H1 (cell line): ENCODE measurements at regions not wholly inside any gene's neighbourhood (a gene's known extent, or its start where the extent isn't known, plus 50 kb on each side); places are given as distances from the start of the nearest gene placed in this dataset.

Experiments used
- CTCF ChIA-PET: fragments of 300-600 bp; sonication (Branson Sonifier 250); formaldehyde crosslinking; loops from one replicate; lab custom pipeline; 2021; ENCODE audit not compliant: partially characterized antibody; lab: Charles Lee
- POLR2A ChIA-PET: fragments of 300-600 bp; sonication (Branson Sonifier 250); formaldehyde crosslinking; loops from one replicate; lab custom pipeline; 2021; ENCODE audit warnings: inconsistent platforms; ENCODE audit not compliant: partially characterized antibody; lab: Charles Lee
- DNase-seq, 2 experiments: peaks; one replicate each; pipeline versions ENCODE4 v3.0.0 to v3.0.0-alpha.2; 2010 to 2022; ENCODE audit warnings: low spot score in 2 of 2, low read depth in 1 of 2, mixed read lengths in 1 of 2
- FAIRE-seq: peaks from 2 replicates; lab custom pipeline; 2011; peaks lifted over from hg19 to GRCh38; lab: Jason Lieb, UNC
- H2AFZ ChIP-seq: 2 replicates; pipeline ENCODE4 v1.8.1; 2012; ENCODE audit warnings: low read length, inconsistent platforms
- H2AK5ac ChIP-seq: 2 replicates; pipeline ENCODE4 v1.6.1; 2013; ENCODE audit warnings: low read depth, low read length
- H2BK120ac ChIP-seq: replicated peaks from 2 replicates; pipeline ENCODE3; 2013; ENCODE audit warnings: low read depth, low read length, inconsistent platforms
- H2BK12ac ChIP-seq: 2 replicates; pipeline ENCODE4 v1.6.1; 2013; ENCODE audit warnings: low read depth, low read length
- H2BK15ac ChIP-seq: 2 replicates; pipeline ENCODE4 v1.6.1; 2013; ENCODE audit warnings: low read length
- H2BK20ac ChIP-seq: 2 replicates; pipeline ENCODE4 v1.6.1; 2013; ENCODE audit warnings: low read length
- H2BK5ac ChIP-seq: 2 replicates; pipeline ENCODE4 v1.6.1; 2013; ENCODE audit warnings: low read depth, low read length
- H3K14ac ChIP-seq: 2 replicates; pipeline ENCODE4 v1.6.1; 2013; ENCODE audit warnings: inconsistent platforms; ENCODE audit not compliant: insufficient read length
- H3K18ac ChIP-seq: 2 replicates; pipeline ENCODE4 v1.6.1; 2013; ENCODE audit warnings: low read length; ENCODE audit errors: extremely low read depth
- H3K23ac ChIP-seq: 2 replicates; pipeline ENCODE4 v1.6.1; 2013; ENCODE audit warnings: inconsistent platforms; ENCODE audit not compliant: insufficient read length
- H3K23me2 ChIP-seq: 2 replicates; pipeline ENCODE4 v1.6.1; 2013; ENCODE audit warnings: low read depth, low read length
- H3K27ac ChIP-seq: 2 replicates; pipeline ENCODE4 v1.6.1; 2011; ENCODE audit warnings: low read depth, low read length, inconsistent platforms
- H3K27me3 ChIP-seq, 4 experiments: replicated peaks in 1 of 4; 1 replicate in 1 of 4; 2 replicates in 3 of 4; pipeline versions ENCODE4 v1.6.1 to v1.8.1; 2011 to 2013; ENCODE audit warnings: low read length in 3 of 4, mild to moderate bottlenecking in 3 of 4, inconsistent platforms in 2 of 4, mixed read lengths in 2 of 4, moderate library complexity in 1 of 4; ENCODE audit not compliant: control insufficient read depth in 3 of 4, insufficient read depth in 3 of 4; ENCODE audit errors: extremely low read depth in 1 of 4
- H3K36me3 ChIP-seq, 4 experiments: 2 replicates each; pipeline versions ENCODE4 v1.6.1 to v1.8.1; 2011 to 2013; ENCODE audit warnings: mild to moderate bottlenecking in 4 of 4, low read length in 3 of 4, moderate library complexity in 2 of 4, control low read depth in 1 of 4, inconsistent platforms in 1 of 4; ENCODE audit not compliant: insufficient read depth in 4 of 4, control insufficient read depth in 2 of 4
- H3K4ac ChIP-seq: replicated peaks from 2 replicates; pipeline ENCODE3; 2013; ENCODE audit warnings: low read length, low read depth, mixed read lengths, inconsistent platforms; ENCODE audit not compliant: insufficient read length
- H3K4me1 ChIP-seq, 4 experiments: replicated peaks in 1 of 4; 1 replicate in 1 of 4; 2 replicates in 3 of 4; pipeline versions ENCODE4 v1.6.1 to v1.8.1; 2011 to 2013; ENCODE audit warnings: low read length in 3 of 4, inconsistent platforms in 2 of 4, mixed read lengths in 1 of 4; ENCODE audit not compliant: insufficient read depth in 4 of 4, control insufficient read depth in 3 of 4
- H3K4me2 ChIP-seq, 2 experiments: 2 replicates each; pipeline versions ENCODE4 v1.6.1 to v1.8.1; 2011 to 2013; ENCODE audit warnings: low read depth in 2 of 2, low read length in 2 of 2, control low read depth in 1 of 2, inconsistent platforms in 1 of 2, mild to moderate bottlenecking in 1 of 2; ENCODE audit not compliant: insufficient read depth in 1 of 2
- H3K4me3 ChIP-seq, 4 experiments: fragments of 200-600, 300-600 bp in 1 of 4; sonication (generic), shearing (Covaris generic), sonication (Bioruptor Twin) in 1 of 4; 2 replicates each; pipeline versions ENCODE4 v1.5.1 to v1.8.1; 2011 to 2016; ENCODE audit warnings: low read length in 4 of 4, low read depth in 3 of 4, control low read depth in 2 of 4, inconsistent platforms in 2 of 4, mild to moderate bottlenecking in 2 of 4, mixed read lengths in 1 of 4, moderate library complexity in 1 of 4; ENCODE audit not compliant: insufficient read depth in 2 of 4; ENCODE audit errors: extremely low read depth in 1 of 4
- H3K56ac ChIP-seq: replicated peaks from 2 replicates; pipeline ENCODE3; 2013; ENCODE audit warnings: low read depth, mild to moderate bottlenecking, mixed read lengths, low read length, inconsistent platforms; ENCODE audit not compliant: insufficient read length
- H3K79me1 ChIP-seq: 2 replicates; pipeline ENCODE4 v1.6.1; 2013; ENCODE audit warnings: low read depth, low read length, control low read depth
- H3K79me2 ChIP-seq, 2 experiments: 2 replicates each; pipeline versions ENCODE4 v1.6.1 to v1.8.1; 2012 to 2013; ENCODE audit warnings: low read length in 2 of 2, mild to moderate bottlenecking in 2 of 2, inconsistent platforms in 1 of 2; ENCODE audit not compliant: insufficient read depth in 2 of 2, control insufficient read depth in 1 of 2
- H3K9ac ChIP-seq, 4 experiments: replicated peaks in 1 of 4; 1 replicate in 1 of 4; 2 replicates in 3 of 4; pipeline versions ENCODE4 v1.6.1 to v1.8.1; 2011 to 2013; ENCODE audit warnings: low read depth in 3 of 4, low read length in 3 of 4, control low read depth in 2 of 4, mild to moderate bottlenecking in 2 of 4, moderate library complexity in 2 of 4, inconsistent platforms in 1 of 4; ENCODE audit errors: extremely low read depth in 1 of 4
- H3K9me3 ChIP-seq, 2 experiments: 2 replicates each; pipeline versions ENCODE4 v1.6.1 to v1.8.1; 2012 to 2013; ENCODE audit warnings: mild to moderate bottlenecking in 2 of 2, moderate library complexity in 2 of 2, control low read depth in 1 of 2, inconsistent platforms in 1 of 2, low read depth in 1 of 2, low read length in 1 of 2, mixed read lengths in 1 of 2; ENCODE audit not compliant: insufficient read depth in 2 of 2
- H4K20me1 ChIP-seq, 2 experiments: replicated peaks in 1 of 2; 2 replicates each; pipeline versions ENCODE3 to v1.8.1; 2011 to 2013; ENCODE audit warnings: inconsistent platforms in 2 of 2, low read length in 2 of 2, mild to moderate bottlenecking in 1 of 2; ENCODE audit not compliant: insufficient read depth in 2 of 2, control insufficient read depth in 1 of 2
- H4K5ac ChIP-seq: 2 replicates; pipeline ENCODE4 v1.6.1; 2013; ENCODE audit warnings: low read length, low read depth, mixed read lengths, inconsistent platforms; ENCODE audit not compliant: insufficient read length
- H4K8ac ChIP-seq: 2 replicates; pipeline ENCODE4 v1.8.0; 2013; ENCODE audit warnings: mild to moderate bottlenecking, moderate library complexity, low read length, inconsistent platforms; ENCODE audit not compliant: insufficient read depth; ENCODE audit errors: extremely low read depth
- H4K91ac ChIP-seq: replicated peaks from 2 replicates; pipeline ENCODE3; 2013; ENCODE audit warnings: low read length, mixed read lengths, inconsistent platforms; ENCODE audit not compliant: insufficient read length
- ASH2L ChIP-seq: fragments of 200-600, 300-600 bp; sonication (generic); IDR thresholded peaks from one replicate; pipeline ENCODE4 v1.7.1; 2017; ENCODE audit warnings: low read length
- EP300 ChIP-seq, 2 experiments: IDR thresholded peaks; 1 replicate in 1 of 2; 2 replicates in 1 of 2; pipeline ENCODE4 v1.6.1; 2011 to 2012; ENCODE audit warnings: low read depth in 2 of 2, low read length in 2 of 2, mild to moderate bottlenecking in 2 of 2, borderline replicate concordance in 1 of 2, inconsistent platforms in 1 of 2, moderate library complexity in 1 of 2
- WGBS, 2 experiments: shearing (Covaris generic) in 1 of 2; methylation state at CpG; one replicate each; pipeline versions ENCODE4 v1.1.6 to v1.1.7; 2013 to 2015; ENCODE audit warnings: low lambda C conversion rate in 2 of 2, mixed read lengths in 2 of 2, inconsistent platforms in 1 of 2, low coverage in 1 of 2, missing lambda C conversion rate in 1 of 2; ENCODE audit not compliant: insufficient replicate concordance in 2 of 2, insufficient coverage in 1 of 2, insufficient read length in 1 of 2; ENCODE audit errors: extremely low coverage in 1 of 2, missing lambda C conversion rate in 1 of 2; 5-methylcytosine and 5-hydroxymethylcytosine counted together

GRCh38 chr2:146138820-146139219 lies 1618.9 kb upstream of the ZEB2 start:
- H3K23ac ChIP-seq: no peak overlapping the region
- H3K56ac ChIP-seq: no peak overlapping the region
- H4K20me1 ChIP-seq: no peaks in the 10 kb centered on the region
- no peaks in the 10 kb centered on the region for H3K36me3 ChIP-seq
- TF ChIP-seq ASH2L (no peak), EP300 (IDR thresholded peaks at IDR 0.05; ENCODE audit: borderline replicate concordance in 1 of 2, low read depth in 2 of 2, low read length in 2 of 2) (no peak)
- H4K5ac ChIP-seq: no peak overlapping the region
- H3K14ac ChIP-seq: no peak overlapping the region
- H3K18ac ChIP-seq: no peak overlapping the region
- no peaks in the 10 kb centered on the region for H3K27me3 ChIP-seq
- no peak overlapping the region for H2BK20ac ChIP-seq
- H4K91ac ChIP-seq: no peak overlapping the region
- H3K4me1 ChIP-seq: no peaks in the 10 kb centered on the region
- no peak overlapping the region for H4K8ac ChIP-seq
- no peak overlapping the region for H2BK120ac ChIP-seq
- no peak overlapping the region for H3K27ac ChIP-seq
- no peak overlapping the region for H2BK5ac ChIP-seq
- no peak overlapping the region for H2BK12ac ChIP-seq
- DNase-seq (no peak), FAIRE-seq (no peak)
- H2AFZ ChIP-seq: no peak overlapping the region
- H3K79me2 ChIP-seq: no peaks in the 10 kb centered on the region
- no peaks in the 10 kb centered on the region for H3K23me2 ChIP-seq
- no peak overlapping the region for H2AK5ac ChIP-seq
- CTCF ChIA-PET: interaction anchor here (1.4 kb wide), 1 partner anchor 8 kb away, joined by 3 read pairs; no protein-coding TSS in a partner anchor
- 96% methylated on average over 2 of the region's 3 CpGs; no CpG with 5 or more reads in 1 of the 2 experiments for WGBS, 2 experiments
- 0 out of 4 replicates have a peak, but pooled peaks cover 0 to 5% of the 10 kb centered on the region in 2 experiments for H3K9me3 ChIP-seq
- POLR2A ChIA-PET: no interaction called here
- H3K79me1 ChIP-seq: no peaks in the 10 kb centered on the region
- no peak overlapping the region for H3K9ac ChIP-seq
- no peak overlapping the region for H2BK15ac ChIP-seq
- no peak overlapping the region for H3K4me3 ChIP-seq
- no peak overlapping the region for H3K4me2 ChIP-seq
- no peak overlapping the region for H3K4ac ChIP-seq
